ENCODE measurements at regions not wholly inside any gene's neighbourhood (a gene's known extent, or its start where the extent isn't known, plus 50 kb on each side); places are given as distances from the start of the nearest gene placed in this dataset.
A peak's percentile ranks its signal among the peaks of the same experiment; 100 is the strongest.

GRCh38 chr2:41829052-41829451 is 218.8 kb upstream of the PKDCC start:
- Histone ChIP-seq H3K27me3 (no peaks in the 10 kb centered on the region), H3K27ac (no peak overlapping the region), H3K36me3 (no peaks in the 10 kb centered on the region), H3K9me3 (no peaks in the 10 kb centered on the region), H3K4me1 (no peaks in the 10 kb centered on the region), H3K4me3 (replicated peaks in 1 of 3) (no peak overlapping the region)
- no peak for DNase-seq
- whole genome bisulfite sequencing, 2 donors: 86 to 94% methylated on average over 1 of the region's 1 CpG
- intact Hi-C loops (cut with DNase I): no loop called here
- TF ChIP-seq, protein P1, sequence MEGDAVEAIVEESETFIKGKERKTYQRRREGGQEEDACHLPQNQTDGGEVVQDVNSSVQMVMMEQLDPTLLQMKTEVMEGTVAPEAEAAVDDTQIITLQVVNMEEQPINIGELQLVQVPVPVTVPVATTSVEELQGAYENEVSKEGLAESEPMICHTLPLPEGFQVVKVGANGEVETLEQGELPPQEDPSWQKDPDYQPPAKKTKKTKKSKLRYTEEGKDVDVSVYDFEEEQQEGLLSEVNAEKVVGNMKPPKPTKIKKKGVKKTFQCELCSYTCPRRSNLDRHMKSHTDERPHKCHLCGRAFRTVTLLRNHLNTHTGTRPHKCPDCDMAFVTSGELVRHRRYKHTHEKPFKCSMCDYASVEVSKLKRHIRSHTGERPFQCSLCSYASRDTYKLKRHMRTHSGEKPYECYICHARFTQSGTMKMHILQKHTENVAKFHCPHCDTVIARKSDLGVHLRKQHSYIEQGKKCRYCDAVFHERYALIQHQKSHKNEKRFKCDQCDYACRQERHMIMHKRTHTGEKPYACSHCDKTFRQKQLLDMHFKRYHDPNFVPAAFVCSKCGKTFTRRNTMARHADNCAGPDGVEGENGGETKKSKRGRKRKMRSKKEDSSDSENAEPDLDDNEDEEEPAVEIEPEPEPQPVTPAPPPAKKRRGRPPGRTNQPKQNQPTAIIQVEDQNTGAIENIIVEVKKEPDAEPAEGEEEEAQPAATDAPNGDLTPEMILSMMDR (IDR thresholded peaks at IDR 0.05): no peak
- TF ChIP-seq POLR2A (IDR thresholded peaks at IDR 0.05): no peak

DNA sequence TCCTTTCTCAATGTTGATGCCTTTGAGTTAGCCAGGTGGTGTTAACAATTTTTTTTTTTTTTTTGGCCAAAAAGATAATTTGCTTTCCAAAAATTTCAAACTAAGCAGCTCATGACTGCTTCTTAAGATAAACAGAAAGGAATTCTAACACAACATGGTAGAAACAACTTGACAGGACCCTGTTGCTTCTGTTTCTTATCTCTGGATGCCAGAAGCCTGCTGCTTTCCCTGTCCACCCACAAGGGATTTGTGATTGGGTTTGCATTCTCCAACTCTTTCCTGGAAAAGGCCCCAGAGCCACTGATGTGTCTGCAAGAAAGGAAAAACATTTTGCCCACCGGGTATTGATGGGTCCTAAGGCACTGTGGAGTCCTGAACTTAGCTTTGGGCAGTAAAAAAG is 217.2 kb upstream of the PKDCC start:
- 52 to 54% methylated on average over 1 of the region's 1 CpG for WGBS, 2 donors
- Histone ChIP-seq H3K36me3 (no peaks in the 10 kb centered on the region), H3K27me3 (no peaks in the 10 kb centered on the region), H3K4me1 (no peaks in the 10 kb centered on the region), H3K4me3 (replicated peaks in 1 of 3) (no peak overlapping the region), H3K27ac (no peak overlapping the region), H3K9me3 (no peaks in the 10 kb centered on the region)
- no peak for TF ChIP-seq POLR2A (IDR thresholded peaks at IDR 0.05)
- TF ChIP-seq, protein P1 (IDR thresholded peaks at IDR 0.05): no peak
- no peak for DNase-seq
- intact Hi-C loops (cut with DNase I): no loop called here

- no peak overlapping the region for H3K27ac ChIP-seq
- intact Hi-C loops (cut with DNase I): no loop called here
- H3K9me3 ChIP-seq: no peaks in the 10 kb centered on the region
- TF ChIP-seq, protein P1 (IDR thresholded peaks at IDR 0.05): no peak
- TF ChIP-seq POLR2A (IDR thresholded peaks at IDR 0.05): no peak
- WGBS, 2 donors: 80 to 82% methylated on average over 5 of the region's 5 CpGs
- no peak for DNase-seq
- H3K4me3 ChIP-seq (replicated peaks in 1 of 3): no peak overlapping the region
- H3K36me3 ChIP-seq: no peaks in the 10 kb centered on the region
- no peaks in the 10 kb centered on the region for H3K27me3 ChIP-seq
- H3K4me1 ChIP-seq: no peaks in the 10 kb centered on the region
Measured at GRCh38 chr2:41832218-41832617, 215.6 kb upstream of the PKDCC start.

DNA sequence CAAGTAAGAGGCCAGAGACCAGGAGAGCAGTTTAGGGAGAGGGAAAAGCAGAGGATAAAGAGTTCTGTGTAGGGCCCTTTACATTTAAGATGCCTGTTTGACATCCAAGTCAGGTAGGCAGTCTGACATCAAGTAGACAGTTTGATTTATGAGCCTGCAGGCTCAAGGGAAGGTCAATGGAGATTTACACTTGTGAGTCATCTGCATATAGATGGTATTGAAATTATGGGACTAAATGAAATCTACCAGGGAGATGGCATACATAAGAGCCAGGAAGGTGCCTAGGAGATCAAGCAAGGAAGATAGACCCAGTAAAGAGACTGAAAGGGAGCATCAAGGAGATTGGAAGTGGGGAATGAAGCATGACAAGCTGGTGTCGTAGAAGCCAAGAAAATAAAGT is 212.4 kb upstream of the PKDCC start:
- Histone ChIP-seq H3K27me3 (no peaks in the 10 kb centered on the region), H3K36me3 (no peaks in the 10 kb centered on the region), H3K4me1 (peaks cover 0 to 3% of the 10 kb centered on the region in 2 donors), H3K9me3 (no peaks in the 10 kb centered on the region), H3K27ac (no peak overlapping the region), H3K4me3 (replicated peaks in 1 of 3) (no peak overlapping the region)
- WGBS, 2 donors: 63 to 64% methylated on average over 1 of the region's 1 CpG
- TF ChIP-seq, protein P1 (IDR thresholded peaks at IDR 0.05): no peak
- TF ChIP-seq POLR2A (IDR thresholded peaks at IDR 0.05): no peak
- no peak for DNase-seq
- intact Hi-C loops (cut with DNase I): no loop called here

- TF ChIP-seq POLR2A (IDR thresholded peaks at IDR 0.05): no peak
- TF ChIP-seq, protein P1 (IDR thresholded peaks at IDR 0.05): no peak
- WGBS, 2 donors: 10 to 12% methylated on average over 4 of the region's 4 CpGs
- Histone ChIP-seq H3K4me3 (replicated peaks in 1 of 3) (no peak overlapping the region), H3K27ac (no peak overlapping the region), H3K9me3 (no peaks in the 10 kb centered on the region), H3K36me3 (no peaks in the 10 kb centered on the region), H3K27me3 (no peaks in the 10 kb centered on the region), H3K4me1 (peaks cover 0 to 10% of the 10 kb centered on the region in 2 donors)
- intact Hi-C loops (cut with DNase I): no loop called here
- DNase-seq: peak; percentile 30 to 70
Measured at GRCh38 chr2:41836948-41837347, 210.9 kb upstream of the PKDCC start.

All from thyroid gland (tissue), 4 donors.